Keratinocyte (primary cell): ENCODE measurements at regions not wholly inside any gene's neighbourhood (a gene's known extent, or its start where the extent isn't known, plus 50 kb on each side); places are given as distances from the start of the nearest gene placed in this dataset.
"Not testable (repeated sequence)": the region's sequence is repeated elsewhere in the genome, so short reads cannot be mapped to it uniquely, and the experiment has no call there.

Source experiments
- DNase-seq: peaks from one replicate; pipeline ENCODE4 v3.0.0-alpha.2; 2011; ENCODE audit warnings: low read depth, missing footprints, low spot score
- FAIRE-seq: peaks from 2 replicates; lab custom pipeline; 2011; peaks lifted over from hg19 to GRCh38; lab: Jason Lieb, UNC
- H2AFZ ChIP-seq: 2 replicates; pipeline ENCODE4 v1.6.0; 2012; ENCODE audit warnings: low read length, control low read depth, inconsistent platforms; ENCODE audit not compliant: control insufficient read depth
- H3K27ac ChIP-seq: 2 replicates; pipeline ENCODE4 v1.5.1; 2011; ENCODE audit warnings: low read length; ENCODE audit not compliant: control insufficient read depth, insufficient read depth
- H3K27me3 ChIP-seq: 3 replicates; pipeline ENCODE4 v1.6.0; 2011; ENCODE audit warnings: low read length; ENCODE audit not compliant: control insufficient read depth, insufficient read depth; ENCODE audit errors: extremely low read depth
- H3K36me3 ChIP-seq, 2 experiments: 2 replicates in 1 of 2; 3 replicates in 1 of 2; pipeline ENCODE4 v1.5.1; 2011; ENCODE audit warnings: low read length in 2 of 2, mild to moderate bottlenecking in 1 of 2; ENCODE audit not compliant: control insufficient read depth in 2 of 2, insufficient read depth in 2 of 2; ENCODE audit errors: extremely low read depth in 1 of 2
- H3K4me1 ChIP-seq: 3 replicates; pipeline ENCODE4 v1.5.1; 2011; ENCODE audit warnings: low read length; ENCODE audit not compliant: control insufficient read depth, insufficient read depth; ENCODE audit errors: extremely low read depth
- H3K4me2 ChIP-seq: 3 replicates; pipeline ENCODE4 v1.6.0; 2011; ENCODE audit warnings: low read depth, low read length; ENCODE audit not compliant: control insufficient read depth, insufficient read depth; ENCODE audit errors: extremely low read depth
- H3K4me3 ChIP-seq, 3 experiments: fragments of 200-600 bp in 1 of 3; sonication (generic) in 1 of 3; 2 replicates in 2 of 3; 3 replicates in 1 of 3; pipeline ENCODE4 v1.5.1; 2011 to 2016; ENCODE audit warnings: low read length in 3 of 3, mild to moderate bottlenecking in 3 of 3, control low read depth in 2 of 3, inconsistent platforms in 1 of 3, low read depth in 1 of 3, mixed read lengths in 1 of 3, mixed run types in 1 of 3, moderate library complexity in 1 of 3; ENCODE audit not compliant: control insufficient read depth in 2 of 3, insufficient read depth in 2 of 3; ENCODE audit errors: extremely low read depth in 1 of 3
- H3K79me2 ChIP-seq: 2 replicates; pipeline ENCODE4 v1.6.0; 2012; ENCODE audit warnings: low read length; ENCODE audit not compliant: control insufficient read depth, insufficient read depth
- H3K9ac ChIP-seq: 3 replicates; pipeline ENCODE4 v1.6.0; 2011; ENCODE audit warnings: low read length; ENCODE audit not compliant: control insufficient read depth, insufficient read depth; ENCODE audit errors: extremely low read depth
- H3K9me1 ChIP-seq: 3 replicates; pipeline ENCODE4 v1.6.0; 2011; ENCODE audit warnings: low read length; ENCODE audit not compliant: control insufficient read depth, insufficient read depth; ENCODE audit errors: extremely low read depth
- H3K9me3 ChIP-seq: 2 replicates; pipeline ENCODE4 v1.5.1; 2012; ENCODE audit warnings: low read depth, low read length; ENCODE audit not compliant: control insufficient read depth
- H4K20me1 ChIP-seq: 3 replicates; pipeline ENCODE4 v1.6.0; 2011; ENCODE audit warnings: low read length; ENCODE audit not compliant: control insufficient read depth, insufficient read depth; ENCODE audit errors: extremely low read depth
- EZH2 ChIP-seq: IDR thresholded peaks from one replicate; pipeline ENCODE4 v1.6.1; 2012; ENCODE audit warnings: inconsistent platforms, mild to moderate bottlenecking, low read length, moderate library complexity
- dilution Hi-C: fragments of 300-500 bp; cut with MboI; formaldehyde crosslinking; loops from one replicate; pipeline ENCODE4 v1.7.0; 2020; ENCODE audit warnings: low sequenced_read_pairs; ENCODE audit not compliant: extremely low pct_ligation_motif_present
- TF ChIP-seq, protein P1 (sequence below), 3 experiments: IDR thresholded peaks in 1 of 3; conservative IDR thresholded peaks in 1 of 3; optimal IDR thresholded peaks in 1 of 3; 2 replicates in 2 of 3; 3 replicates in 1 of 3; pipeline versions ENCODE3 to v1.5.1; 2011; ENCODE audit warnings: low read length in 3 of 3, mild to moderate bottlenecking in 3 of 3, moderate library complexity in 2 of 3, control low read depth in 1 of 3, inconsistent platforms in 1 of 3; ENCODE audit not compliant: insufficient read depth in 2 of 3; ENCODE audit errors: extremely low read depth in 1 of 3

DNA sequence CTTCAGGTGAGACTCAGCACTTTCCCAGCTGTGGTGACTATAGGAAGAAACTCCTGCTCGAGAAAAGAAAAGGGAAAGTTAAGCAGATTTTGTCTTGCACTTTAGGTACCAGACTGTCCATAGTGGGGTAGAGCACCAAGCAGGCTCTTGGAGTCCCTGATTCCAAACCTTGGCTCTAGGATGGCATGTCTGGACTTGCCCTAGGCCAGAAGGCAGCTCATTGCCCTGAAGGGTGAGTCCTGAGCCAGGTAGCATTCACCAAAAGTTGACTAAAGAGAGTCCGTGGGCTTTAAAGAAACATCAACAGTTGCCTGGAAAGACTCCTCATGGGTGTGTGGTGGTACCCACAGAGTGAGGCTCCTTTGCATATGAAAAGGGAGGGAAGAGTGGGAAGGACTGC lies 145.2 kb upstream of the SNX7 start:
- Histone ChIP-seq H3K4me3 (no peak overlapping the region), H3K9me1 (no peaks in the 10 kb centered on the region), H3K27ac (no peak overlapping the region), H3K9me3 (no peaks in the 10 kb centered on the region), H4K20me1 (no peaks in the 10 kb centered on the region), H3K4me2 (peak overlapping the region; percentile 3), H3K4me1 (peaks cover 6% of the 10 kb centered on the region), H3K9ac (no peak overlapping the region), H2AFZ (peak overlapping the region; percentile 3), H3K36me3 (no peaks in the 10 kb centered on the region), H3K27me3 (no peaks in the 10 kb centered on the region), H3K79me2 (no peaks in the 10 kb centered on the region)
- FAIRE-seq (peak; percentile 32), DNase-seq (peak; percentile 17)
- dilution Hi-C loops, result no loop called here
- no peak for TF ChIP-seq EZH2
- TF ChIP-seq, protein P1, sequence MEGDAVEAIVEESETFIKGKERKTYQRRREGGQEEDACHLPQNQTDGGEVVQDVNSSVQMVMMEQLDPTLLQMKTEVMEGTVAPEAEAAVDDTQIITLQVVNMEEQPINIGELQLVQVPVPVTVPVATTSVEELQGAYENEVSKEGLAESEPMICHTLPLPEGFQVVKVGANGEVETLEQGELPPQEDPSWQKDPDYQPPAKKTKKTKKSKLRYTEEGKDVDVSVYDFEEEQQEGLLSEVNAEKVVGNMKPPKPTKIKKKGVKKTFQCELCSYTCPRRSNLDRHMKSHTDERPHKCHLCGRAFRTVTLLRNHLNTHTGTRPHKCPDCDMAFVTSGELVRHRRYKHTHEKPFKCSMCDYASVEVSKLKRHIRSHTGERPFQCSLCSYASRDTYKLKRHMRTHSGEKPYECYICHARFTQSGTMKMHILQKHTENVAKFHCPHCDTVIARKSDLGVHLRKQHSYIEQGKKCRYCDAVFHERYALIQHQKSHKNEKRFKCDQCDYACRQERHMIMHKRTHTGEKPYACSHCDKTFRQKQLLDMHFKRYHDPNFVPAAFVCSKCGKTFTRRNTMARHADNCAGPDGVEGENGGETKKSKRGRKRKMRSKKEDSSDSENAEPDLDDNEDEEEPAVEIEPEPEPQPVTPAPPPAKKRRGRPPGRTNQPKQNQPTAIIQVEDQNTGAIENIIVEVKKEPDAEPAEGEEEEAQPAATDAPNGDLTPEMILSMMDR (optimal IDR thresholded peaks at IDR 0.05 in 1 of 3, IDR thresholded peaks at IDR 0.05 in 1 of 3, conservative IDR thresholded peaks at IDR 0.05 in 1 of 3; ENCODE audit: extremely low read depth in 1 of 3, insufficient read depth in 2 of 3, low read length in 3 of 3), result no peak

DNA sequence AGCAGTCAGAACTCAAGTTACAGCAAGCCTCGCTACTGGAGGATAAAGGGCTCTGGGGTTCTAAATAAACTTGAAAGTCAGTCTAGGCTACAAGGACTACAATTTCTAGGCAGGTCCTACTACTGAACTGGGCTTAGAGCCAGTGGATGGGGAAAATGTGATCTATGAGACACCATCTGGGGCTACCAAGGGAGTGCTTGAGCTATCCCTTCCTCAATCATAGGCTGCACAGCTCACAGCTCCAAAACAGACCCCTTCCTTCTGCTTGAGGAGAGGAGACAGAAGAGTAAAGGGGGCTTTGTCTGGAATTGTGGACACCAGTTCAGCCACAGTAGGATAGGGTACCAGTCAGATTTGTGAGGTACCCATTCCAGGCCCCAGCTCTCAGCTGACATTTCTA lies 145.8 kb upstream of the SNX7 start:
- Histone ChIP-seq H3K27me3 (no peaks in the 10 kb centered on the region), H3K4me2 (no peak overlapping the region), H3K36me3 (no peaks in the 10 kb centered on the region), H3K27ac (no peak overlapping the region), H4K20me1 (no peaks in the 10 kb centered on the region), H3K79me2 (no peaks in the 10 kb centered on the region), H3K9me1 (no peaks in the 10 kb centered on the region), H2AFZ (no peak overlapping the region), H3K9me3 (no peaks in the 10 kb centered on the region), H3K4me1 (peaks cover 6% of the 10 kb centered on the region), H3K9ac (no peak overlapping the region), H3K4me3 (no peak overlapping the region)
- dilution Hi-C loops, result no loop called here
- FAIRE-seq, result no peak
- no peak for DNase-seq
- no peak for TF ChIP-seq EZH2
- TF ChIP-seq, protein P1 (optimal IDR thresholded peaks at IDR 0.05 in 1 of 3, IDR thresholded peaks at IDR 0.05 in 1 of 3, conservative IDR thresholded peaks at IDR 0.05 in 1 of 3; ENCODE audit: extremely low read depth in 1 of 3, insufficient read depth in 2 of 3, low read length in 3 of 3), result no peak

- H3K9me3 ChIP-seq, H3K79me2 ChIP-seq, FAIRE-seq, H3K9ac ChIP-seq, H3K4me3 ChIP-seq, H3K4me1 ChIP-seq, H3K4me2 ChIP-seq, H4K20me1 ChIP-seq, H3K27me3 ChIP-seq, H2AFZ ChIP-seq, H3K27ac ChIP-seq, H3K9me1 ChIP-seq, DNase-seq, dilution Hi-C loops, H3K36me3 ChIP-seq: not testable (repeated sequence)
These were observed 149.3 kb upstream of the SNX7 start for GRCh38 chr1:98512216-98512615.
